ENCODE measurements at regions not wholly inside any gene's neighbourhood (a gene's known extent, or its start where the extent isn't known, plus 50 kb on each side); places are given as distances from the start of the nearest gene placed in this dataset.
"Not testable (repeated sequence)": the region's sequence is repeated elsewhere in the genome, so short reads cannot be mapped to it uniquely, and the experiment has no call there.

- TF ChIP-seq EZH2 (IDR thresholded peaks at IDR 0.05; ENCODE audit: low read length) (no peak), CTCF (optimal IDR thresholded peaks at IDR 0.05 in 1 of 3, IDR thresholded peaks at IDR 0.05 in 1 of 3, conservative IDR thresholded peaks at IDR 0.05 in 1 of 3; ENCODE audit: extremely low read depth in 1 of 3, insufficient read depth in 2 of 3, low read length in 3 of 3) (no peak)
- Histone ChIP-seq H3K36me3 (ENCODE audit: control insufficient read depth in 2 of 2, extremely low read depth in 1 of 2, insufficient read depth in 2 of 2, low read length in 2 of 2) (no peaks in the 10 kb centered on the region), H3K4me3 (ENCODE audit: control insufficient read depth in 2 of 3, extremely low read depth in 1 of 3, insufficient read depth in 2 of 3, low read depth in 1 of 3, low read length in 3 of 3) (no peak overlapping the region), H3K4me1 (ENCODE audit: control insufficient read depth, extremely low read depth, insufficient read depth, low read length) (no peaks in the 10 kb centered on the region), H3K4me2 (ENCODE audit: control insufficient read depth, extremely low read depth, insufficient read depth, low read depth, low read length) (no peak overlapping the region), H3K9me3 (ENCODE audit: control insufficient read depth, low read depth, low read length) (no peaks in the 10 kb centered on the region), H3K79me2 (ENCODE audit: control insufficient read depth, insufficient read depth, low read length) (no peaks in the 10 kb centered on the region), H4K20me1 (ENCODE audit: control insufficient read depth, extremely low read depth, insufficient read depth, low read length) (no peaks in the 10 kb centered on the region), H3K9ac (ENCODE audit: control insufficient read depth, extremely low read depth, insufficient read depth, low read length) (no peak overlapping the region), H3K9me1 (ENCODE audit: control insufficient read depth, extremely low read depth, insufficient read depth, low read length) (no peaks in the 10 kb centered on the region), H2AFZ (ENCODE audit: control insufficient read depth, low read length) (no peak overlapping the region), H3K27me3 (ENCODE audit: control insufficient read depth, extremely low read depth, insufficient read depth, low read length) (no peaks in the 10 kb centered on the region), H3K27ac (ENCODE audit: control insufficient read depth, insufficient read depth, low read length) (no peak overlapping the region)
- dilution Hi-C loops (cut with MboI; ENCODE audit: extremely low pct_ligation_motif_present, low sequenced_read_pairs) = no loop called here
- DNase-seq (ENCODE audit: low read depth, low spot score) (no peak), FAIRE-seq (no peak)
These were observed 83.9 kb downstream of the OLFM4 start for GRCh38 chr13:53112522-53112921.

- H3K4me2 ChIP-seq (ENCODE audit: control insufficient read depth, extremely low read depth, insufficient read depth, low read depth, low read length); DNase-seq (ENCODE audit: low read depth, low spot score); FAIRE-seq; H3K27me3 ChIP-seq (ENCODE audit: control insufficient read depth, extremely low read depth, insufficient read depth, low read length); H4K20me1 ChIP-seq (ENCODE audit: control insufficient read depth, extremely low read depth, insufficient read depth, low read length); H2AFZ ChIP-seq (ENCODE audit: control insufficient read depth, low read length); H3K9ac ChIP-seq (ENCODE audit: control insufficient read depth, extremely low read depth, insufficient read depth, low read length); H3K9me3 ChIP-seq (ENCODE audit: control insufficient read depth, low read depth, low read length); H3K4me3 ChIP-seq (ENCODE audit: control insufficient read depth in 2 of 3, extremely low read depth in 1 of 3, insufficient read depth in 2 of 3, low read depth in 1 of 3, low read length in 3 of 3); dilution Hi-C loops (cut with MboI; ENCODE audit: extremely low pct_ligation_motif_present, low sequenced_read_pairs); H3K79me2 ChIP-seq (ENCODE audit: control insufficient read depth, insufficient read depth, low read length); H3K9me1 ChIP-seq (ENCODE audit: control insufficient read depth, extremely low read depth, insufficient read depth, low read length); H3K4me1 ChIP-seq (ENCODE audit: control insufficient read depth, extremely low read depth, insufficient read depth, low read length); H3K27ac ChIP-seq (ENCODE audit: control insufficient read depth, insufficient read depth, low read length); H3K36me3 ChIP-seq (ENCODE audit: control insufficient read depth in 2 of 2, extremely low read depth in 1 of 2, insufficient read depth in 2 of 2, low read length in 2 of 2): not testable (repeated sequence)
These were observed 88.4 kb downstream of the OLFM4 start for GRCh38 chr13:53117048-53117447.

GRCh38 chr13:53121131-53121773 is 92.6 kb downstream of the OLFM4 start:
- FAIRE-seq = no peak
- H3K27ac ChIP-seq (ENCODE audit: control insufficient read depth, insufficient read depth, low read length) = no peak overlapping the region

More at GRCh38 chr13:53121131-53121773, 92.6 kb downstream of the OLFM4 start:
- dilution Hi-C loops (cut with MboI; ENCODE audit: extremely low pct_ligation_motif_present, low sequenced_read_pairs) = no loop called here
- H2AFZ ChIP-seq (ENCODE audit: control insufficient read depth, low read length) = no peak overlapping the region
- H3K4me2 ChIP-seq (ENCODE audit: control insufficient read depth, extremely low read depth, insufficient read depth, low read depth, low read length) = no peak overlapping the region
- no peaks in the 10 kb centered on the region for H3K36me3 ChIP-seq (ENCODE audit: control insufficient read depth in 2 of 2, extremely low read depth in 1 of 2, insufficient read depth in 2 of 2, low read length in 2 of 2)
- H3K27me3 ChIP-seq (ENCODE audit: control insufficient read depth, extremely low read depth, insufficient read depth, low read length) = no peaks in the 10 kb centered on the region
- H3K4me1 ChIP-seq (ENCODE audit: control insufficient read depth, extremely low read depth, insufficient read depth, low read length) = no peaks in the 10 kb centered on the region
- no peaks in the 10 kb centered on the region for H4K20me1 ChIP-seq (ENCODE audit: control insufficient read depth, extremely low read depth, insufficient read depth, low read length)
- H3K9ac ChIP-seq (ENCODE audit: control insufficient read depth, extremely low read depth, insufficient read depth, low read length) = no peak overlapping the region
- no peak for TF ChIP-seq CTCF (optimal IDR thresholded peaks at IDR 0.05 in 1 of 3, IDR thresholded peaks at IDR 0.05 in 1 of 3, conservative IDR thresholded peaks at IDR 0.05 in 1 of 3; ENCODE audit: extremely low read depth in 1 of 3, insufficient read depth in 2 of 3, low read length in 3 of 3)
- no peak overlapping the region for H3K4me3 ChIP-seq (ENCODE audit: control insufficient read depth in 2 of 3, extremely low read depth in 1 of 3, insufficient read depth in 2 of 3, low read depth in 1 of 3, low read length in 3 of 3)
- no peaks in the 10 kb centered on the region for H3K9me3 ChIP-seq (ENCODE audit: control insufficient read depth, low read depth, low read length)
- DNase-seq (ENCODE audit: low read depth, low spot score) = no peak
- H3K79me2 ChIP-seq (ENCODE audit: control insufficient read depth, insufficient read depth, low read length) = no peaks in the 10 kb centered on the region
- H3K9me1 ChIP-seq (ENCODE audit: control insufficient read depth, extremely low read depth, insufficient read depth, low read length) = no peaks in the 10 kb centered on the region
